IPS-20b (cell line): ENCODE measurements at regions not wholly inside any gene's neighbourhood (a gene's known extent, or its start where the extent isn't known, plus 50 kb on each side); places are given as distances from the start of the nearest gene placed in this dataset.

Experiments used
- H3K27ac ChIP-seq: one replicate; pipeline ENCODE4 v1.5.1; 2013; ENCODE audit warnings: low read length
- H3K27me3 ChIP-seq: 2 replicates; pipeline ENCODE4 v1.6.1; 2013; ENCODE audit warnings: mild to moderate bottlenecking, low read length, inconsistent platforms; ENCODE audit not compliant: insufficient read depth
- H3K36me3 ChIP-seq: 2 replicates; pipeline ENCODE4 v1.6.1; 2013; ENCODE audit warnings: low read depth, mild to moderate bottlenecking, inconsistent platforms, low read length, moderate library complexity; ENCODE audit not compliant: insufficient read depth
- H3K4me1 ChIP-seq: 2 replicates; pipeline ENCODE4 v1.6.1; 2013; ENCODE audit warnings: mild to moderate bottlenecking, control low read depth, inconsistent platforms, low read length, moderate library complexity; ENCODE audit not compliant: insufficient read depth
- H3K4me3 ChIP-seq: 2 replicates; pipeline ENCODE4 v1.5.1; 2013; ENCODE audit warnings: mild to moderate bottlenecking, low read length, inconsistent platforms
- H3K9ac ChIP-seq: 2 replicates; pipeline ENCODE4 v1.6.1; 2013; ENCODE audit warnings: low read depth, mild to moderate bottlenecking, inconsistent platforms, low read length, moderate library complexity
- H3K9me3 ChIP-seq: 2 replicates; pipeline ENCODE4 v1.6.1; 2013; ENCODE audit warnings: mild to moderate bottlenecking, low read depth, low read length, inconsistent platforms; ENCODE audit not compliant: insufficient read depth

- no peak overlapping the region for H3K9ac ChIP-seq
- H3K27ac ChIP-seq, result no peak overlapping the region
- no peaks in the 10 kb centered on the region for H3K4me1 ChIP-seq
- H3K9me3 ChIP-seq, result no peaks in the 10 kb centered on the region
- H3K4me3 ChIP-seq, result no peak overlapping the region
- H3K36me3 ChIP-seq, result no peaks in the 10 kb centered on the region
- H3K27me3 ChIP-seq, result no peaks in the 10 kb centered on the region
Observed at GRCh38 chr13:107413005-107413404, 802.3 kb downstream of the LIG4 start.

DNA sequence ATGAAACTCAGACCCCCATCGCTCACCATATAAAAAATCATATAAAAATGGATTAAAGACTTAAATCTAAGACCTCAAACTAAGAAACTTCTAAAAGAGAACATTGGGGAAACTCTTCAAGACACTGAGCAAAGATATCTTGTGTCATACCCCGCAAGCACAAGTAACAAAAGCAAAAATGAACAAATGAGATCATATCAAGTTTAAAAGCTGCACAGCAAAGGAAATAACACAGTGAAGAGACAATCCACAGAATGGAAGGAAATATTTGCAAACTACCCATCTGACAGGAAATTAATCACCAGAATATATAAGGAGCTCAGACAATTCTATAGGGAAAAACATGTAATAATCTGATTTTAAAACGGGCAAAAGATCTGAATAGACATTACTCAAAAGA is 808.3 kb downstream of the LIG4 start:
- H3K36me3 ChIP-seq, result no peaks in the 10 kb centered on the region
- H3K27ac ChIP-seq, result no peak overlapping the region
- H3K27me3 ChIP-seq, result no peaks in the 10 kb centered on the region
- no peak overlapping the region for H3K9ac ChIP-seq
- H3K9me3 ChIP-seq, result no peaks in the 10 kb centered on the region
- H3K4me3 ChIP-seq, result no peak overlapping the region
- no peaks in the 10 kb centered on the region for H3K4me1 ChIP-seq

GRCh38 chr13:107395927-107396662 is 819.2 kb downstream of the LIG4 start:
- no peak overlapping the region for H3K27ac ChIP-seq
- H3K9ac ChIP-seq, result no peak overlapping the region
- no peak overlapping the region for H3K4me3 ChIP-seq
- H3K4me1 ChIP-seq, result no peaks in the 10 kb centered on the region
- no peaks in the 10 kb centered on the region for H3K36me3 ChIP-seq
- no peaks in the 10 kb centered on the region for H3K9me3 ChIP-seq
- no peaks in the 10 kb centered on the region for H3K27me3 ChIP-seq

DNA sequence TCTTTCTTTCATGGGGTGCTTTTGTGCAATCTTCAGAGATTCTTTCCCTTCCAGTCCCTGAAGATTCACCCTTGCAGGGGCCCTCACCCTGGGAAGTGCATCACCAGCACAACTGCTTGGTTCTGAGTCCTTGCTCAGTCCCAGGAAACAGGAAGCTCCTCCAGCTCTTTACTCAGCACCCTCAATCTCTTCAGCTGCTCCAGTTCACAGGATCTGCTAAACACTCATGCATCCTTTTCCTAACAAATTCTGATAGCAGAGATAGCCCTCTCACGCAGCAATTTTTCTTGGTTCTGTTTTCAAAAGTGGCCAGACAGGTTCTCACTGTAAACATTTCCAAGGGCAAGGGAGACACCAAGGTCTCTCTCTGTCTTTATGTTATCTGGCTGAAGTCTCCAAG is 823.1 kb downstream of the LIG4 start:
- H3K4me3 ChIP-seq, result no peak overlapping the region
- H3K36me3 ChIP-seq, result no peaks in the 10 kb centered on the region
- H3K4me1 ChIP-seq, result peaks cover 4% of the 10 kb centered on the region
- H3K9me3 ChIP-seq, result no peaks in the 10 kb centered on the region
- H3K27ac ChIP-seq, result no peak overlapping the region
- H3K27me3 ChIP-seq, result no peaks in the 10 kb centered on the region
- no peak overlapping the region; the same call in 1 of the 2 replicates for H3K9ac ChIP-seq

DNA sequence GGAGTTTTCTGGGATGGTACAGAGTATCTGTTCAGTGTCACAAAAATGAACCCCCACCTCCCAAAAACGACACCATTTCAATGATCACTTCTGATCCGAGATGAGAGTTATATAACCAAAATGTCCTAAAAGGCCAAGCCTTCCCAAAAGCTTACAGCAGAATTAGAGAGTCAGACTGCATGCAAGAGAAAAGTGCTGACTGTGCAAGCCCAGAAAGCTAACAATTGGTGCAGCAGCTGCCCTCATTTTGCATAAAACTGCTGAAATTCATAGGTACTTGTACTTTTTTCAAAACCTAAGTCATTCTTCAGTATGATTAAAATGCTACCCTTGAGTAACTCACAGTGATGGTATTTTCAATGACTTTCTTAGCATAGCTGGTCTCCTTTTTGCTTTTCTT is 819.6 kb upstream of the ARGLU1 start:
- Histone ChIP-seq H3K4me1 (peaks cover 4% of the 10 kb centered on the region), H3K36me3 (no peaks in the 10 kb centered on the region), H3K27ac (no peak overlapping the region), H3K27me3 (no peaks in the 10 kb centered on the region), H3K4me3 (no peak overlapping the region), H3K9me3 (no peaks in the 10 kb centered on the region), H3K9ac (no peak overlapping the region)

GRCh38 chr13:107379407-107380155 is 811.6 kb upstream of the ARGLU1 start:
- H3K4me3 ChIP-seq, result no peak overlapping the region
- no peak overlapping the region for H3K9ac ChIP-seq
- H3K36me3 ChIP-seq, result no peaks in the 10 kb centered on the region
- H3K9me3 ChIP-seq, result no peaks in the 10 kb centered on the region
- no peaks in the 10 kb centered on the region for H3K27me3 ChIP-seq
- H3K27ac ChIP-seq, result no peak overlapping the region
- peaks cover 8% of the 10 kb centered on the region; the same call in 1 of the 2 replicates for H3K4me1 ChIP-seq

- Histone ChIP-seq H3K9me3 (no peaks in the 10 kb centered on the region), H3K27ac (no peak overlapping the region), H3K4me3 (no peak overlapping the region), H3K27me3 (no peaks in the 10 kb centered on the region), H3K36me3 (no peaks in the 10 kb centered on the region), H3K9ac (no peak overlapping the region), H3K4me1 (peaks cover 9% of the 10 kb centered on the region)
Observed at GRCh38 chr13:107376341-107377125, 808.6 kb upstream of the ARGLU1 start.

DNA sequence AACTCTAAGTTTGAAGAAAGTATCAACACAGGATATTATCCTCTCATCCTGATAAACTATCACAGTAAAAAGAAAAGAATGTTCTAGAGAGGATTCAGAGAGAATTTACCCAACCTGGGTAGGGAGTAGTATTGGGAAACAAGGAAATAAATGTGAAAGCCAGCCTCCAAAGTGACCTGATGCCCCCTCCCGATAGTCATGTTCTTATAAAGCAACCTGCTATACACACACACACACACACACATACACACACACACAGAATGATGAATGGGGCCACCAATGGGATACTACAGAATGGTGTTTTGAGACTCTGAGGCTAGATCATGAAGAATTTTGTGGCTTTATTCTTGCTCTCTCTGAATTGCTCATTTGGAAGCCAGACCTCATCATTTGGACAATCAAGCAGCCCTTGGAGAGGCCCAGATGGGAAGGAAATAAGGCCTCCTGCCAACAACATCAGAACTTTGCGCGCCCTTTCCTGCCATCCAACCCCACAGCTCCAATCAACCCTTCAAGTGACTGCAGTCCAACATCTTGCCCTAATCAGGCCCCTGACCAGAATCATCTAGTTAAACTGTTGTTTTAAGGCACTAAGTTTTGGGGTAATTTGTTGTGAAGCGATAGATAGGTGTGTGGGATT is 807.9 kb upstream of the ARGLU1 start:
- no peaks in the 10 kb centered on the region for H3K36me3 ChIP-seq
- H3K27ac ChIP-seq, result no peak overlapping the region
- H3K4me3 ChIP-seq, result no peak overlapping the region
- H3K9me3 ChIP-seq, result no peaks in the 10 kb centered on the region
- H3K27me3 ChIP-seq, result no peaks in the 10 kb centered on the region
- peaks cover 10% of the 10 kb centered on the region for H3K4me1 ChIP-seq
- no peak overlapping the region for H3K9ac ChIP-seq

DNA sequence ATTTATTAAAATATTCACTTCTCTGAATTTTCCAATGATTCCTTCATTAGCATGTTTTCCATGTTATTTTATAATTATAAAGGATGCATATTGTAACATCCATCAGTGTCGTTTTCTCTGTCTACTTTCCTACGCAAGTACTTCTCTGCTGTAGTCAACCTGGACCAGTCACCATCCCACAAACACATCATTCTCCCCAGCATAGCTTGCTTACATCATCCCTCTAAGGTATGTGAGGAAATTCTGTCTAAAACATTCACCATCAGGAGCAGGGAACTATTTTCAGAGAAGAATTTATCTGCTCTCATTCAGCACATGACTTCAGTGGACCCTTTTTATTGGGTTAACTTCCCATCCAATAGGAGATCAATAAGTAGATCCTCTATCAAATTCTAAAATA is 806.1 kb upstream of the ARGLU1 start:
- Histone ChIP-seq H3K27me3 (no peaks in the 10 kb centered on the region), H3K4me3 (no peak overlapping the region), H3K36me3 (no peaks in the 10 kb centered on the region), H3K9ac (no peak overlapping the region), H3K4me1 (peaks cover 7% of the 10 kb centered on the region), H3K9me3 (no peaks in the 10 kb centered on the region), H3K27ac (no peak overlapping the region)

GRCh38 chr13:107373551-107373950 is 805.6 kb upstream of the ARGLU1 start:
- no peaks in the 10 kb centered on the region for H3K27me3 ChIP-seq

GRCh38 chr13:107370015-107370785 is 802.3 kb upstream of the ARGLU1 start:
- Histone ChIP-seq H3K27me3 (no peaks in the 10 kb centered on the region), H3K4me1 (peaks cover 3% of the 10 kb centered on the region; the same call in 1 of the 2 replicates), H3K9ac (no peak overlapping the region), H3K27ac (no peak overlapping the region), H3K4me3 (no peak overlapping the region), H3K36me3 (no peaks in the 10 kb centered on the region), H3K9me3 (no peaks in the 10 kb centered on the region)

More at GRCh38 chr13:107373551-107373950, 805.6 kb upstream of the ARGLU1 start:
- no peak overlapping the region for H3K9ac ChIP-seq
- H3K4me3 ChIP-seq, result no peak overlapping the region
- no peak overlapping the region for H3K27ac ChIP-seq
- no peaks in the 10 kb centered on the region for H3K36me3 ChIP-seq
- peaks cover 7% of the 10 kb centered on the region for H3K4me1 ChIP-seq
- H3K9me3 ChIP-seq, result no peaks in the 10 kb centered on the region
